ENCODE measurements at regions not wholly inside any gene's neighbourhood (a gene's known extent, or its start where the extent isn't known, plus 50 kb on each side); places are given as distances from the start of the nearest gene placed in this dataset.

DNA sequence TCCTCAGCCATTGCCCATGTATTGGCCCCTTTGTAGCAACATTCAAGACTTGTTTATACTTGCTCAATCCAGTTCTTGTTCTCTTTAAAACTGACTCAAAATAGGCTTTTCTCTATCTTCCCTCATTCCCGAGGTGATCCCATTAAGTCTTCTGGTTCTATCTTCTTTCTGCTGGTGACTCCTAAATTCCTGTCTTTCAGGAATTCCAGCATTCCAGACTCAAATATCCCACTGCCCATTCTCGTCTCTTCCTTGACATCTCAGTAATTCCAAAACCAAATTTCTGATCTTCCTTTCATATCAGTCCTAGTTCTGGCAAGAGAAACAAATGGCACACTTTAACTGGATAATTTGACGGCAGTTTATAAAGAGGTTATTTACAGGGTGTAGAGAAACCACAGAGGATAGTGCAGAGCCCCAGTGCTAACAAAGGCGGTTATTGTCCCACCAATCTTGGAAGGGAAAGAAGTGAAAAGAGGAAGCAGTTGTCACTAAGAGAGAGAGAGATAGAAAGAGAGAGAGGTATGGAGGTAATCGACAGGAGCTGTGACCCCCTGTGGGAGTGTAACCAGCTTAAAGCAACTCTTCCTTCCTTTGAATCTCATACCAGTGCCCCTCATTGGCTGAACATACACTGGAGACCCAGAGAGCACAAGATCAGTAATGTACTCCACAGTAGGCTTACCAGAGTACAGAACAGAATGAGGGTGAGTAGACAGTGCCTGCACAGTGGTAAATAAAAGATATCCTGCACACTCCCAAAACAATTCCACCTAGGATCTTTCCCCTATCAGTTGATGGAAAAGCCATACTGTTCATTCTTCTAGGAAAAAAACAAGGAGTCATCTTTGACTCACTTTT lies 177.6 kb upstream of the LMNTD1 start:
- TF ChIP-seq, protein P1, sequence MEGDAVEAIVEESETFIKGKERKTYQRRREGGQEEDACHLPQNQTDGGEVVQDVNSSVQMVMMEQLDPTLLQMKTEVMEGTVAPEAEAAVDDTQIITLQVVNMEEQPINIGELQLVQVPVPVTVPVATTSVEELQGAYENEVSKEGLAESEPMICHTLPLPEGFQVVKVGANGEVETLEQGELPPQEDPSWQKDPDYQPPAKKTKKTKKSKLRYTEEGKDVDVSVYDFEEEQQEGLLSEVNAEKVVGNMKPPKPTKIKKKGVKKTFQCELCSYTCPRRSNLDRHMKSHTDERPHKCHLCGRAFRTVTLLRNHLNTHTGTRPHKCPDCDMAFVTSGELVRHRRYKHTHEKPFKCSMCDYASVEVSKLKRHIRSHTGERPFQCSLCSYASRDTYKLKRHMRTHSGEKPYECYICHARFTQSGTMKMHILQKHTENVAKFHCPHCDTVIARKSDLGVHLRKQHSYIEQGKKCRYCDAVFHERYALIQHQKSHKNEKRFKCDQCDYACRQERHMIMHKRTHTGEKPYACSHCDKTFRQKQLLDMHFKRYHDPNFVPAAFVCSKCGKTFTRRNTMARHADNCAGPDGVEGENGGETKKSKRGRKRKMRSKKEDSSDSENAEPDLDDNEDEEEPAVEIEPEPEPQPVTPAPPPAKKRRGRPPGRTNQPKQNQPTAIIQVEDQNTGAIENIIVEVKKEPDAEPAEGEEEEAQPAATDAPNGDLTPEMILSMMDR (IDR thresholded peaks at IDR 0.05): no peak
- Histone ChIP-seq H3K36me3 (no peaks in the 10 kb centered on the region), H3K27me3 (no peaks in the 10 kb centered on the region), H3K27ac (no peak overlapping the region), H3K4me1 (peaks cover 2% of the 10 kb centered on the region), H3K9me3 (no peaks in the 10 kb centered on the region), H3K4me3 (no peak overlapping the region)
- intact Hi-C loops (cut with DNase I): no loop called here
- peak; percentile 24 for ATAC-seq
- DNase-seq: no peak

DNA sequence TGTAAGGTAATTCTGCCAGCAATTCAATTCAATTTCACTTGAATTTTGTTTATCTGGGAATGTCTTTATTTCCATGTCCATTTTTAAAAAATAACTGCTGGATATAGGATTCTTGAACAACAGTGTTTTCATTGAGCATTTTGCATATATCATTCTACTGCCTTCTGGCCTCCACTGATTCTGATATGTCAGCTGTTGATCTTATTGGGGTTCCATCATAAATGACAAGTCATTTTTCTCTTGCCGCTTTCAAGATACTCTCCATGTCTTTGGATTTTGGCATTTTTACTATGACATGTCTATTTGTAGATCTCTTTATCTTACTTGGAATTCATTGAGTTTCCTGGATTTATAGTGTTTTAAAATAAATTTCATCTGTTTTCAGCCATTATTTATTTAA lies 180.5 kb upstream of the LMNTD1 start:
- TF ChIP-seq, protein P1 (IDR thresholded peaks at IDR 0.05): no peak

GRCh38 chr12:25734529-25735180 lies 181.6 kb upstream of the LMNTD1 start:
- H3K4me1 ChIP-seq: no peaks in the 10 kb centered on the region
- no peak overlapping the region for H3K27ac ChIP-seq
- H3K36me3 ChIP-seq: no peaks in the 10 kb centered on the region
- no peaks in the 10 kb centered on the region for H3K9me3 ChIP-seq
- no peak overlapping the region for H3K4me3 ChIP-seq
- no peaks in the 10 kb centered on the region for H3K27me3 ChIP-seq
- ATAC-seq (no peak), DNase-seq (no peak)
- intact Hi-C loops (cut with DNase I): no loop called here
- TF ChIP-seq, protein P1 (IDR thresholded peaks at IDR 0.05): no peak

More for the DNA sequence above, 180.5 kb upstream of the LMNTD1 start:
- Histone ChIP-seq H3K27me3 (no peaks in the 10 kb centered on the region), H3K36me3 (no peaks in the 10 kb centered on the region), H3K4me1 (no peaks in the 10 kb centered on the region), H3K9me3 (no peaks in the 10 kb centered on the region), H3K4me3 (no peak overlapping the region), H3K27ac (no peak overlapping the region)
- ATAC-seq (no peak), DNase-seq (no peak)
- intact Hi-C loops (cut with DNase I): no loop called here

DNA sequence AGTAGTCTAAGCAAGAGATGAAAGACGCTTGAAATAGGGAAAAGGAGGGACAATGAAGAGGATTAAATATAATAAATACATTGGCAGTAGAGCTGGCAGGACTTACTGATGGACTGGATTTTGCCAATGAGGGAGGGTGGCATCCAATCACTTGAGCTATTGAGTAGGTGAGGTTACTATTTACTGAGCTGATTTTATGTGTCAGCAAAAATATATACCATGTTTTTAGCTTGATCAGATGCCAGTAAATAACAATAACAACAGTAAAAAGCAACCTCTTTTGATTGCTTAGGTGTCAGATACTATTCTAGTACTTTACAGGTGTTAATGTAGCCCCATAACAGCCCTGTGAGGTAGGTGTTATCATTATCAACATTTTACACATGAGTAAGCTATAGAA lies 187.5 kb upstream of the LMNTD1 start:
- Histone ChIP-seq H3K27me3 (no peaks in the 10 kb centered on the region), H3K36me3 (no peaks in the 10 kb centered on the region), H3K4me1 (no peaks in the 10 kb centered on the region), H3K4me3 (no peak overlapping the region), H3K27ac (no peak overlapping the region), H3K9me3 (no peaks in the 10 kb centered on the region)
- ATAC-seq (no peak), DNase-seq (no peak)
- intact Hi-C loops (cut with DNase I): no loop called here
- TF ChIP-seq, protein P1 (IDR thresholded peaks at IDR 0.05): no peak

DNA sequence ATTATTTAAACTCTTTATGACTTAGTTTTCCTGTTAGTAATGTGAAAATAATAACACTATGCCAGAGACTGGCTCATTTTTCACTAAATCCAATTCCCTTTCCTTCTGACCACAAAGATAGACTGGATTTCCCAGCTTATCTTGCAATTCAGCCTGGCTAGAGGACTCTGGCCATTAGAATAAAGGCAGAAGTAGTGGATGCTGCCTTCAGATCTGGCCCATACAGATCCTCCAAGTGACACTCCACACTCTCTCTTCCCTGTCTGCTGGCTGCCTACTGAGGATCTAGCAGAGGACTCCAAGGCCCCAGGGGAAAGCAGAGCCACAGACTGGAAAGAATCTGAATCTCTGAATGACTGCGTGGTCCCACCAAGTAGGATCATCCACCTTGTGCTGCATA lies 188.8 kb upstream of the LMNTD1 start:
- H3K27me3 ChIP-seq: no peaks in the 10 kb centered on the region
- no peak overlapping the region for H3K27ac ChIP-seq
- no peaks in the 10 kb centered on the region for H3K36me3 ChIP-seq
- H3K4me1 ChIP-seq: no peaks in the 10 kb centered on the region
- intact Hi-C loops (cut with DNase I): no loop called here
- ATAC-seq (no peak), DNase-seq (no peak)
- no peak overlapping the region for H3K4me3 ChIP-seq
- TF ChIP-seq, protein P1 (IDR thresholded peaks at IDR 0.05): no peak
- H3K9me3 ChIP-seq: no peaks in the 10 kb centered on the region
